Fibroblast of lung (primary cell): ENCODE measurements at regions not wholly inside any gene's neighbourhood (a gene's known extent, or its start where the extent isn't known, plus 50 kb on each side); places are given as distances from the start of the nearest gene placed in this dataset.

Source experiments
- DNase-seq, 2 donors: peaks; one replicate each; pipeline versions ENCODE4 v3.0.0 to v3.0.0-alpha.2; 2010; ENCODE audit warnings: low read depth in 2 of 2
- H2AFZ ChIP-seq: 2 replicates; pipeline ENCODE4 v1.5.1; 2012; ENCODE audit warnings: low read length, control low read depth, inconsistent platforms
- H3K27ac ChIP-seq: 2 replicates; pipeline ENCODE4 v1.5.1; 2011; ENCODE audit warnings: low read length, control low read depth; ENCODE audit not compliant: insufficient read depth
- H3K27me3 ChIP-seq: 2 replicates; pipeline ENCODE4 v1.5.1; 2011; ENCODE audit warnings: mild to moderate bottlenecking, low read length; ENCODE audit not compliant: control insufficient read depth, insufficient read depth
- H3K36me3 ChIP-seq: 2 replicates; pipeline ENCODE4 v1.5.1; 2011; ENCODE audit warnings: low read length; ENCODE audit not compliant: control insufficient read depth, insufficient read depth
- H3K4me1 ChIP-seq: 2 replicates; pipeline ENCODE4 v1.5.1; 2011; ENCODE audit warnings: low read length; ENCODE audit not compliant: control insufficient read depth, insufficient read depth; ENCODE audit errors: extremely low read depth
- H3K4me2 ChIP-seq: 2 replicates; pipeline ENCODE4 v1.5.1; 2011; ENCODE audit warnings: low read length, control low read depth; ENCODE audit not compliant: insufficient read depth; ENCODE audit errors: extremely low read depth
- H3K4me3 ChIP-seq, 4 experiments: fragments of 200-600 bp in 1 of 4; sonication (generic) in 1 of 4; replicated peaks in 1 of 4; 2 replicates each; pipeline ENCODE4 v1.5.1; 2011 to 2016; ENCODE audit warnings: low read length in 4 of 4, low read depth in 3 of 4, mild to moderate bottlenecking in 3 of 4, control low read depth in 2 of 4, inconsistent platforms in 1 of 4, mixed read lengths in 1 of 4; ENCODE audit not compliant: insufficient read depth in 1 of 4; ENCODE audit errors: control extremely low read depth in 1 of 4
- H3K79me2 ChIP-seq: 2 replicates; pipeline ENCODE4 v1.5.1; 2012; ENCODE audit warnings: mild to moderate bottlenecking, low read length, inconsistent platforms; ENCODE audit not compliant: control insufficient read depth, insufficient read depth
- H3K9ac ChIP-seq: 2 replicates; pipeline ENCODE4 v1.5.1; 2011; ENCODE audit warnings: mild to moderate bottlenecking, low read length, control low read depth; ENCODE audit not compliant: insufficient read depth
- H3K9me3 ChIP-seq: 2 replicates; pipeline ENCODE4 v1.5.1; 2012; ENCODE audit warnings: low read depth, low read length; ENCODE audit not compliant: control insufficient read depth, insufficient read depth
- H4K20me1 ChIP-seq: 2 replicates; pipeline ENCODE4 v1.5.1; 2011; ENCODE audit warnings: low read length; ENCODE audit not compliant: control insufficient read depth, insufficient read depth; ENCODE audit errors: extremely low read depth
- EZH2 ChIP-seq: IDR thresholded peaks from 2 replicates; pipeline ENCODE4 v1.5.1; 2012; ENCODE audit warnings: low read length, control low read depth, mild to moderate bottlenecking; ENCODE audit errors: missing control alignments
- TF ChIP-seq, protein P1 (sequence below), 2 donors: IDR thresholded peaks in 1 of 2; conservative IDR thresholded peaks in 1 of 2; 1 replicate in 1 of 2; 2 replicates in 1 of 2; pipeline ENCODE4 v1.5.1; 2011 to 2012; ENCODE audit warnings: low read length in 2 of 2, control low read depth in 1 of 2, inconsistent platforms in 1 of 2, low read depth in 1 of 2, mild to moderate bottlenecking in 1 of 2

DNA sequence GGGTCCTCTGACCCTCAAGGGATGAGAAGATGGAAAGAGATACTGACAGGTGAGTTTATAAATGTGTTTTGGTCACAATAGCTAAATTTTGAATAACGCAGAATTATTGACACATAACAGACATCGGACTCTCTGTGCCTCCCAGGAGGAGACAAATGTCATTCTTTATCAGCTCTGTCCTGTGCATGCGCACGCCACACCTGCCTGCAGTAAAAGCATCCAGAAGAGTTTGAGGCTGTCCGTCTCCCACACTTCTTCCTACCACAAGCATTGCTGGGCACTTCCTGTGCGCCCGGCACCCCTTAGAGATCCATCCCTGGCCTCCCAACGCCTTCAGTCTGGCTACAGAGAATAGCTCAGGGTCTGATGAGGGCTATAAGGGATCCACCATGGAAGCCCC lies 81.5 kb upstream of the CST7 start:
- Histone ChIP-seq H4K20me1 (no peaks in the 10 kb centered on the region), H3K27ac (no peak overlapping the region), H2AFZ (no peak overlapping the region), H3K4me2 (no peak overlapping the region), H3K79me2 (no peaks in the 10 kb centered on the region), H3K9ac (no peak overlapping the region), H3K27me3 (no peaks in the 10 kb centered on the region), H3K4me1 (no peaks in the 10 kb centered on the region), H3K9me3 (no peaks in the 10 kb centered on the region), H3K36me3 (no peaks in the 10 kb centered on the region), H3K4me3 (no peak overlapping the region)
- TF ChIP-seq, protein P1, sequence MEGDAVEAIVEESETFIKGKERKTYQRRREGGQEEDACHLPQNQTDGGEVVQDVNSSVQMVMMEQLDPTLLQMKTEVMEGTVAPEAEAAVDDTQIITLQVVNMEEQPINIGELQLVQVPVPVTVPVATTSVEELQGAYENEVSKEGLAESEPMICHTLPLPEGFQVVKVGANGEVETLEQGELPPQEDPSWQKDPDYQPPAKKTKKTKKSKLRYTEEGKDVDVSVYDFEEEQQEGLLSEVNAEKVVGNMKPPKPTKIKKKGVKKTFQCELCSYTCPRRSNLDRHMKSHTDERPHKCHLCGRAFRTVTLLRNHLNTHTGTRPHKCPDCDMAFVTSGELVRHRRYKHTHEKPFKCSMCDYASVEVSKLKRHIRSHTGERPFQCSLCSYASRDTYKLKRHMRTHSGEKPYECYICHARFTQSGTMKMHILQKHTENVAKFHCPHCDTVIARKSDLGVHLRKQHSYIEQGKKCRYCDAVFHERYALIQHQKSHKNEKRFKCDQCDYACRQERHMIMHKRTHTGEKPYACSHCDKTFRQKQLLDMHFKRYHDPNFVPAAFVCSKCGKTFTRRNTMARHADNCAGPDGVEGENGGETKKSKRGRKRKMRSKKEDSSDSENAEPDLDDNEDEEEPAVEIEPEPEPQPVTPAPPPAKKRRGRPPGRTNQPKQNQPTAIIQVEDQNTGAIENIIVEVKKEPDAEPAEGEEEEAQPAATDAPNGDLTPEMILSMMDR (conservative IDR thresholded peaks at IDR 0.05 in 1 of 2, IDR thresholded peaks at IDR 0.05 in 1 of 2; ENCODE audit: low read depth in 1 of 2, low read length in 2 of 2), result no peak
- TF ChIP-seq EZH2, result no peak
- DNase-seq, result no peak

DNA sequence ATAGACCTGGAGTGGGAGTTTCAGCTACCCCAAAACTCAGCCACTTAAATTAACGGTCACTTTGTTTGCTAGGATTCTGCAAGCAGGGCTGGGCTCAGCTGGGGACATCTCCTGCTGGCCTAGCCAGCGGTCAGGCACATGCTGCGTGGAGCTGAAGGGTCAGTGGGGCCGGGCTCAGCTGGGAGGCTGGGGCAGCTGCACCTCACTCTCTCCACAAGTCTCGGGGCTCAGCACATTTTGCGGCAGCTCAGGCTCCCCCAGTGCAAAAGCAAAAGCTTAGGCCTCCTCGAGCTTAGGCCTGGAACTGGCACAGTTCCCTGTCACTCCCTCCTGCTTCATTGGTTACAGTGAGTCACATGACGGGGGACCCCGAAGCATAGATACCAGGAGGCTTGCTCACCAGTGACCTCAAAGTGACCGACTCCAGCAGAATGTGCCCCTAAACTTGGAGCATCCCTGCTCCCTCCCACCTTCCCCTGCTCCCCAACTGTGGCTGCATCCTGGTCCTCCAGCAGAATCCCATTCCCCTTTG lies 80.6 kb upstream of the CST7 start:
- no peaks in the 10 kb centered on the region for H3K79me2 ChIP-seq
- no peaks in the 10 kb centered on the region for H4K20me1 ChIP-seq
- H3K9me3 ChIP-seq, result no peaks in the 10 kb centered on the region
- H3K27me3 ChIP-seq, result no peaks in the 10 kb centered on the region
- no peak for DNase-seq
- H3K9ac ChIP-seq, result no peak overlapping the region
- TF ChIP-seq EZH2, result no peak
- TF ChIP-seq, protein P1 (conservative IDR thresholded peaks at IDR 0.05 in 1 of 2, IDR thresholded peaks at IDR 0.05 in 1 of 2; ENCODE audit: low read depth in 1 of 2, low read length in 2 of 2), result no peak
- H3K27ac ChIP-seq, result no peak overlapping the region
- H3K4me3 ChIP-seq, result no peak overlapping the region
- H3K4me2 ChIP-seq, result no peak overlapping the region
- no peak overlapping the region for H2AFZ ChIP-seq
- H3K36me3 ChIP-seq, result no peaks in the 10 kb centered on the region
- no peaks in the 10 kb centered on the region for H3K4me1 ChIP-seq

DNA sequence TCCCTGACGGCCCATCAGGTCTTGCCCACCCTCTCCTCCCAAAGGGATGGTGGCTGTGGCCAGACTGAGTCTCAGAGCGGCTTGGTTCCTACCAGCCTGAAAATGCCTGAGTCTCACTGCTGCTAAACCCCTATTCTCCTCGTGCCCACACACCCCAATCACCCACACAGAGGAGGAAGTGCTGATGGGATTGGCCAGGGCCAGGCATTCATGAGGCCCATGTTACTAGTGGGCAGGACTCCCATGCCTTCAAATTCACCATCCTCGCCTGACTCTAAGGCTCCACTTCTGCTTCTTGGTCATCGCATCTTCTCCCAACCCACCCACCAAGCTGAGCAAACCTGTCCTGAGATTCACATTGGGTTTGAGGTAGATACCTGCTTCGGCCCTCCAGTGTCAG lies 80.1 kb upstream of the CST7 start:
- Histone ChIP-seq H3K36me3 (no peaks in the 10 kb centered on the region), H3K9me3 (no peaks in the 10 kb centered on the region), H3K79me2 (no peaks in the 10 kb centered on the region), H3K27me3 (no peaks in the 10 kb centered on the region), H3K9ac (no peak overlapping the region), H3K4me1 (no peaks in the 10 kb centered on the region), H3K27ac (no peak overlapping the region), H3K4me3 (no peak overlapping the region), H4K20me1 (no peaks in the 10 kb centered on the region), H3K4me2 (no peak overlapping the region), H2AFZ (no peak overlapping the region)
- TF ChIP-seq EZH2, result no peak
- TF ChIP-seq, protein P1 (conservative IDR thresholded peaks at IDR 0.05 in 1 of 2, IDR thresholded peaks at IDR 0.05 in 1 of 2; ENCODE audit: low read depth in 1 of 2, low read length in 2 of 2), result no peak
- DNase-seq, result no peak
